HG03432 (cell line): ENCODE measurements at regions not wholly inside any gene's neighbourhood (a gene's known extent, or its start where the extent isn't known, plus 50 kb on each side); places are given as distances from the start of the nearest gene placed in this dataset.

ENCODE experiments used
- ATAC-seq: cut with Tn5 transposase; IDR thresholded peaks from one replicate; pipeline ENCODE4 v1.9.1; 2021; ENCODE audit warnings: mild to moderate bottlenecking, moderate library complexity; ENCODE audit not compliant: unreplicated experiment

DNA sequence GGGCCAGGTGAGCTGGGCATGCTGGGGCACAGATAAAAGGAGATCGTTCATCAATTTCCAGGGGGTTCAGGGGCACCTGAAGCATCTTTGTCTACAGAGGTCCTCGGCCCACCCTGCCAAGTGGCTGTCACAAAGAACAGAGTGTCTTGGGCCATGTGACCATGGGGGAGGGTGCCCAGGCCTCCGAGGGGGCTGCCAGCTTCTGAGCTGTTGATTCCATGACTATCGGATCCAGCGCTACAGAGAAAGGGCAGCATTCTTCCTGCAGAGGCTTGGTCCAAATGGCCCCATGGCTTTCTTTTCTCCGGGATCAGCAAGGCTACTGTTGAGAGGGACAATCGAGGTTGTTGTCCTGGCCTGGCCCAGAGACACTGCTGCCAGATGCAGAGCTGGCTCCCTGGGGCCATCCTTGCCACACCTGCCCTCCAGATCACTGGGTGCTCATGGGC is 289.2 kb downstream of the ZSWIM6 start:
- no peak for ATAC-seq

DNA sequence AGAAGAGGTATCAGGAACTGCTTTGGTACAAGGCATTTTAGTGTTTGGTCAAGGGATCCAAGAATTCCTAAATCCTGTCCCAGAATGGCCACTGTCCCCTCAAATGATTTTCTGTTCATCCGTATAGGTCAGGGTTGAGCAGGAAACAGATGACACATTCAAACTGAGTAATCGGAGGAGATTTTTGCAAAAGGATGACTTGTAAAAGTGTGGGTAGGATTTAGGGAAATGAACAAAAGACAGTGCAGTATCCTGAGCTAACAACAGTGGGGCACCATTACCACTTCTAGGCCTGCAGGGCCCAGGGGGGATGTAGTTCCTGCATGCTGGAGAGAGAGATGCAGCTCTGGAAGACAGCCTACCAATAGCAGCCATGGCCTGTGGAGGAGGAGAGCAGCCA is 290.1 kb downstream of the ZSWIM6 start:
- no peak for ATAC-seq

DNA sequence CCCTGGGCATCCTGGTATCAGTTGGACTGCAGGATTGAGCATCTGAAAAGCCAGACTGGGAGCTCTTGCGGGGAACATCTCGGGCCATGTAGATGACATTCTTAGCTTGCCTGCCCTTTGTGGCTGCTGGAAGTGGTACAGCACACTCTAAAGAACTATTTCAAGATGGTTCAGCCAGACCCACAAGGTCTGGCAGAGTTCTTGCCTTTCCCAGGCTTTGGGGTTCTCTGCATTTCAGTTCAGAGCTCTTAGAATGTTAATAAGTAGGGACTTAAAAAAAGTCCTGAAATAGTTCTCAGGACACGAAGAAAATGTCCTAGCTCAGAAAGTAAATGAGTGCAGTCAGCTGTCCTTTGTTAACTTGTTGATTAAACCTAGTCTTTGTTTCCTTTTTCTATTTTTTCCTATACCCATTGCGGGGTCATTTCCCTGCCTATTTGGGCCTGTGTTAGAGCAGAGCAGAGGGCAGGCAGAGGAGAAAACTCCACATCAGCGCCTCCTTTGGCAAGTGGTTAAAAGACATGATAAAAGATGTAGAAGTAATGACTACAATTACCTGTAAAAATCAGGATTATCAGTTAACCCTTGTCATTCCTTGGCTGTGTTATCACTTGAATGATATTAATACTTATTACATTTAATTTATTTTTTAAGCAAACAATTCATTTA is 291.5 kb downstream of the ZSWIM6 start:
- ATAC-seq: no peak

DNA sequence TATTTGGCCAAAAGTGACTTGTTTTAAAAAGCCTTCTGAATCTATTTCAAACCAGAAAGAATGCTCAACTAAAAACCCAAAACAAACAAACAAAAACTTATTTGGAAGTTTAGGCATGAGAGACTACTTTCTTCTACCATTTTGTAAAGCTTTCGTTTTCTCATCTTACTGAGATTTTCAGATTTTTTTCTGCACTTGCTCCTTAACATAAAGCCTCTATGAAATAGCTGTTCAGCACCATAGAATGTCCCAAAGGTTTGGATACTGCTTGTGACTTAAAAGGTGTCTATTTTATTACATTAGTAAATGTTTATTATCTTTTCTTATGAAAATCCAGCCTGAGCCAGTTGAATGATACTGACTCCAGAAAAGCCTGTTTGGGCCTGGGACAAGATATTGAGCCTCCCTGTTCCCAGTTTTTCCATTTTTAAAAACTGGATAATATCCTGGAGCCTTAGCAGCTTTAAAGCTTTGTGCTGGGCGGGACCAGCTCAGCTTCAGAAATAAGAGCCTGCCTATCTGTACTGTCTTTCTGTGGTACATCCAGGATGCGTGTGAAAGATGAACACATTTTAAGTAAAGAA is 292.6 kb downstream of the ZSWIM6 start:
- ATAC-seq: no peak

DNA sequence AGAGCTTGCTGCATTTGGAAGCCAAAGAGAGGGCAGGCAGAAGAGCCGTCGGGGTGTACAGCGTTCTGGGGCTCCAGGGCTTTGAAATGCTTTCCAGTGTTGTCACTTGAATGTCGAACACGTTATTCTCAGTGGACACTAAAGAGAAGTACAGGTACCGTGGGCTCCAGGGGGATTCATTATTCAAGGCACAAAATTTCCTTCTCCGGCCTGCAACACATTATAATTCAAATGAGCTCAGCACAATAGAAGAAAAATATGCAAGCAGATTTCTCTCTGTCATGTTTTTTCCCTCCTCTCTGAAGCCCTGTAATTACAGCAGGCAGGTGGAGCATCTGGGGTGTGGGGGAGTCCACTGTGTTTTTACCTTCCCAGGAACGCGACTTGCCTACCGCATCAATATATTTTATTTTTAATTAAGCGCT is 293.1 kb downstream of the ZSWIM6 start:
- no peak for ATAC-seq

DNA sequence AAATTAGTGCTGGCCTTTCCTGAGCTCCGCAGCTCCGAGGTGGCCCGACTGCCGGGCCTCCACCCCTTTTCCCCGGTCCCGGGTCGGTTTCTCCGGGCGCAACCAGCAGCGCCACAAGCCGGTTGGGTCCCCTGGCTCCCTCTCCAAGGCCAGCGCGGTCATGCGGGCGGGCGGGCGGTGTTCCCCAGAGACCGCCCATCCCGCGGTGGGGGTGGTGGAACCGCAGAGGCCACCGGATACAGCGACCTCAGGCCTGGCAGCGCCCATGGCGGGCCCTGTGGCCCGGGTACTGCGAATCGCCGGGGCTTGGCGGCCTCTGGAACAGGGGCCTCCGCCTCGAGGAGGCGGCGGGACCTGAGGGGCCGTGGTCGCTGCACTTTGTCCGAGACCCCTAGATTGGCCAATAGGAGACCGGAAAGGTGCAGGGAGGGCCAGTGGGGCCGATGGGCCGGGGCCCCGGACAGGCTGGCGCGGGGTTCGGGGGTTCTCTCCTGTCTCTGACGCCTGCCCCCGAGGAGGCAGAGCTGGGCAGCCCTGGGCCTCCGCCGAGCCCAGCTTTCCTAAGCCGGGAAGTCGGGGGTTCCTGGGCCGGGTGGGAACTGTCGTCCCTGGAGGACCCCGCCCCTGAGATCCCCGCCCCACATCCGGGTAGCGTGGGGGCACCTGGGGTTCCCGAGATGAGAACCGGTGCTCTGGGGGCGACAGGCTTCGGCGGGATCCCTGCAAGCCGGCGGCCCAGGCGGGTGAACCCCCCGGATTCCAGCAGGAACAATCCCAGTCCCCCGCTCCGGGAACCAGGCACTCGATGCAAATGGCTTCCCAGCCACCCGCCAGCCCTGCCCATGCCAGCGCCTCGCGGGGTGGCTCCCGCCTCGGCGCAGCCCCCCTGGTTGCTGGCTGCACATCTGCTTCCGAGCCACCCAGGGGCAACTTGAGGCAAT is 293.9 kb downstream of the ZSWIM6 start:
- peak; percentile 78 for ATAC-seq

DNA sequence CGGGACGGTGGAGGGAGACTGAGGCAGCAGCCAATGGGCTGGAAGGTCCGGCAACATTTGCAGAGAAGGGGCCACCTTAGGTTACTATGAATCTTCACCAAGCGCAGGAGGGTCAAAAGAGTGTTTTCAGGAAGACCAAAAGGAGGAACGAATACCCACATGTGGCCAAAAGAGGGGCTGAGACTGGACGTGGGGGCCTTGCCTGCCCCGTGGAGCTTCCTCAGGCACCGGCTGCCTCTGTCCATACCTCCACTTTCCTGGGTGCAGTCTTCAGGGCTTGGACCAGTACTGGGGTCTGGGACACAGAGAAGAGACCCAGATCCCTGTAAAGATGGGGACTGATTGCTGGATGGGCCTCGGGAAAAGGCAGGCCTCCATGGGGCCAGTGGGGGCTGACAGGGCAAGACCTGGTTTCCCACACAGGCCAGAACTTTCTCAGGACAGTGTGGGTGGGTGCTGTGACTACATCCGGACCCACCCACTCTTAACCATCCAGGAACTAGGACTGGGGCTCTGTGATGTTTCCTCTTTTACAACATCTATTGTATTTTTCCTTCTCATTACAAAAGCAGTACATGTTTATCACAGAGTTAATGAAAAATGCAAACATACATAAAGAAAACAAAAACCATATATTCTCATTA is 294.7 kb downstream of the ZSWIM6 start:
- ATAC-seq: peak; percentile 22

DNA sequence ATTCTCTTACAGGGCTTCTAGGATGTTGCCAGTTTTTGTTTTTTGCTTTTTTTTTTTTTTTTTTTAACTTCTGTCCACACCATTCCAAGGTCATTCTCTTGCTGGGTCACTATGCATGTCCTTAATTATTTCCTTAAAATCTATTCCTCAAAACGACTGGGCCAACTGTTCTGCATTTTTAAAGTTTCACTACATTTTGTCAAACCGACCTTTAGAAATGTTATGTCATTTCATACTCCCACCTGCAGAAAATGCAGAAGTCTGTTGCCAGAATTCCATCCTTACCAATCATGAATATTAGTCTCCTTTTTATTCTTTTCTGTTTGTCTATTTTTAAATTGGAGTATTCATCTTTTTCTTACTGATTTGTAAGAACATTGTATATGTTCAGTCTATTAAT is 295.5 kb downstream of the ZSWIM6 start:
- ATAC-seq: no peak

DNA sequence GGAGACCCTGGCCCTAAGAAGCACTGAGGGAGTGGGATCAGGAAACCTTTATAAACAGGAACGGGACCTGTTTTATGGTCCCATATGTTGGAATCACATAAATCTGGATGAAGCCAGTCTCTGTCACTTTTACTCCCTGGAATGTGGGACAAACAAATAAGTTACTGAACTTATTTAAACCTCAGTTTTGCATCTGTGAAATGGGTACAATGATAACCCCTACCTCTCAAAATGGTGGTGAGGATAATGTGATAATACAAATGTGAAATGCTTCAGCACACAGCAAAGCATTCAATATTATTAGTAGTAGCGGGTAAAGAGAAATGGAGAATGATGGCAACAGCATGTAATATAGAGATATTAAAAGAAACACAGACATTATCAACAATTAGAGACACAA is 298.9 kb downstream of the ZSWIM6 start:
- ATAC-seq: no peak

DNA sequence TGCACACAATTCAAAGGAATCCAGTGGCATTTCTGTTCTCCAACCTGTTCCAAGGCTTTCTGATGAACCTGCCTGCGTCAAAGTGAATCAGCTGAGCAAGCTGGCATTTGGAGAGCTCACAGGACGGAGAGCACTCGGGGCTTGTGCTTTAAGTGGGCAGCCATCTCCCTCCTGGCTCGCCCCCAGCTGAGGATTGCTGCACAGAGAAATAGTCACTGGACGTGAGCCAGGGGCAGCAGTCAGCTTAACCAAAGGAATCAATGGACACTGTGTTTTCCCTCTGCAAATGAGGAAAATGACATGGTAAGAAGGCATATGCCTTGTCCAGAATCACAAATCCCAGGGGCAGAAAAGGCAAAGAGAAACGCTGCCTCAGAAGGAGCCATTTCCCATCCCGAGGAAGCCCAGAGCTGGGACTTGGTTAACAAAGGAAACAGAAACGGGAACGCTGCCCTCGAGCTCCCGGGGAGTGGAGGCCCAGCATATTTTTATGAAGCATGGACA is 299.4 kb downstream of the ZSWIM6 start:
- no peak for ATAC-seq

DNA sequence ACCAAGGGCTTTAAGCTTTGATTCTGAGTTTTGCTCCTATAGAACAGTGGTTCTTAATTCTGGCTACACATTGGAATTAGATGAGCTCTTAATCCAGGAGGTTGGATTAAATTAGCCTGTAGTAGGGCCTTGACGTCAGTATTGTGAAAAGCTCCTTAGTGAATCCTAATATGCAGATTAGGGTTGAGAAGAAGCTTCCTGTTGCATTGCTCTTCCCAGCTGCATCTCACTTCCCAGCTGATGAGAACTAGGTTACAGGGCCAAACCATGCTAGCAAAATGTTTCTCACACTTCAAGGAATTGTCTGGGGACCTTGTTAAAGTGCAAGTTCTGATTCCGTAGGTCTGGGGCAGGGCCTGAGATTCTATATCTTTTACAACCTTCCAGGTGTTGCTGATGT is 300.0 kb downstream of the ZSWIM6 start:
- ATAC-seq: no peak

DNA sequence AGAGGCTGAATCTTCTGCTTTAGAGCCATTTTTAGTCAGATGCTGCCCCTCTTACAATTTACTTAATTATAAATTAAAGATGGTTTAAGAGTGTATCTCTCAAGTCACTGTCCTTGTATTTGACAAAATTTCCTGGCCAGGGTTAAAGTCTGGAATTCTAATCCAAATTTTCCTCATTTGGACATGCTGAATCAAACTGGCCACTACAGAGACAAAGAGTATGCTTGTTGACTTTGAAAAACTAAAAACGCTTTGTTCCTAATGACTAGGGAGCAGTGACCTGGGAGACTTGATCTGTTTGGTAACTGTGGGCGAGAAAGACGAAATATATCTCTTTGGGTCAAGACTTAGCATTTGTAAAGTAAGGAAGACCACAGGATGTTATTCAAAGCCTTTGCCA is 303.2 kb downstream of the ZSWIM6 start:
- no peak for ATAC-seq

DNA sequence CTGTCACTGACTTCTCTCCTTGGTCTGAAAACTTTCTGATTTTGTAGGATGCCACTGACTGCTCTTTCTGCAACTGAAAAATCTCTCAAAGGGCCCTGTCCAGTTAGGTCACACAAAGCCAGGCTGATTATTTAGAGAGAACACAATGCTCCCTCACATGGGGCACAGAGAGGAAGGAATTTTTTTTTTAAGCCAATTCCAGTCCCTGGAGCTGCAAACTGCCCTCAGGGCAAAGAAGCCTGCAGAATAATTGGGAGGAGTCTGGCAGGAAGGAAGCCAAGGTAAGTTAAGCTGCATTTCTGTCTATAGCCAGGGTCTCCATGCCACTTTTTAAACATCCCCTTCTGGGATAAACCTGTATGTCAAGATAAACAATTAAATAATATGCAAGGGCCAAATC is 305.5 kb downstream of the ZSWIM6 start:
- ATAC-seq: no peak

DNA sequence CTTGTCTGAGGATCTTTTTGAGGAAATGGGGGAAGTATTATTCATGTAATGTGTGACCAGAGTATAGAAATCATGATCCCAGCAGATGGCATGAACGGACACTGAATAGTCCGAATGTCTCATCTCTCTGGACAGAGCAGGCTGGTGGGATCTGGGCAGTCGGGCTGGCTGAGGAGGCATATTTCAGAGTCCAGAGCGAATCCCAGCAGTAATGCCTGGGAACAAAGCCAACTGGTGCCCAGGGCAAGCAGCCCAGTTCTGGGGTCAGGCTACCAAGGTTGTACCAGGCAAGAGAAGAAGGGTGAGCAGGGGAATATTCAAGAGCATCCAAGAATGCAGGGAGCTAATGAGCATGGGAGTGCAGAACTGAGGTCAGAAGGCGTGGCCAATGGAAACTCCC is 306.4 kb downstream of the ZSWIM6 start:
- ATAC-seq: no peak

DNA sequence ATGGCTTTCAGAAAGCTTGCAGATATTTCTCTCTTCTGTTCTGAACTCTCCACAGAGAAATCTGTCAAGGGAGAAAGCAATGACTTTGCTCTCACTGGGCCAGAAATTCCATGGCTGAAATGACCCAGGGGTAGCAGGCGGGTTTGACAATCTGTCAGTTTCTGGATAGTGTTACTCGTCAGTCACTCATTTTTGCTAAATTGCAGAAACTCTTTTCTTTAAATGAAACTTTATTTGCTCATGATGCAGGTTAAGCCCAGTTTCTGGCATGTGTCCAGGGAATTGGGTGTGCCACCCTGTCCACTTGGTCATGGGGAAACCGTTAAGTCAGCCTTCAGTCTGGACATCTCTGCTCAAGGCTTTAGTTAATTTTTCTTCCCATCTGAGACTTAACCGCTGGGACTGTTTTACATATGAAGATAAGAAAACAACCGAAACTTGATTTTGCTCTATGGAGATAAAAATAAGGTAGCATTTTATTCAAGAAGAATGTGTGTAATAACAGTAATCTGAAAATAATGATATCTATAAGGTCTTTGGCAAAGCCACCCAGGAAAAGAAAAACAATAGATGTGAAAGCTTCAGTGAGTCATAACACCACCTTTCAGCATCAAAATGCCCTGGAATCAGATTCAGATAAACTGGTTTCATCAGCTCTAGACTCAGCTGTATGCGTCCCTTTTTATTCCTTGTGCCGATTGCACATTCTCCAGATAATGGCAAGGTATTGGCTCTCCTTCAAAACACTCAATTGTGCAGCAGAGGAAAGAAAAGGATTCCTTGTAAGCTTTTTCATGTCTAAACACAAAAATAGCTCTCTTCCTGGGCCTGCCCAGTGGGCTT is 308.3 kb downstream of the ZSWIM6 start:
- ATAC-seq: no peak

DNA sequence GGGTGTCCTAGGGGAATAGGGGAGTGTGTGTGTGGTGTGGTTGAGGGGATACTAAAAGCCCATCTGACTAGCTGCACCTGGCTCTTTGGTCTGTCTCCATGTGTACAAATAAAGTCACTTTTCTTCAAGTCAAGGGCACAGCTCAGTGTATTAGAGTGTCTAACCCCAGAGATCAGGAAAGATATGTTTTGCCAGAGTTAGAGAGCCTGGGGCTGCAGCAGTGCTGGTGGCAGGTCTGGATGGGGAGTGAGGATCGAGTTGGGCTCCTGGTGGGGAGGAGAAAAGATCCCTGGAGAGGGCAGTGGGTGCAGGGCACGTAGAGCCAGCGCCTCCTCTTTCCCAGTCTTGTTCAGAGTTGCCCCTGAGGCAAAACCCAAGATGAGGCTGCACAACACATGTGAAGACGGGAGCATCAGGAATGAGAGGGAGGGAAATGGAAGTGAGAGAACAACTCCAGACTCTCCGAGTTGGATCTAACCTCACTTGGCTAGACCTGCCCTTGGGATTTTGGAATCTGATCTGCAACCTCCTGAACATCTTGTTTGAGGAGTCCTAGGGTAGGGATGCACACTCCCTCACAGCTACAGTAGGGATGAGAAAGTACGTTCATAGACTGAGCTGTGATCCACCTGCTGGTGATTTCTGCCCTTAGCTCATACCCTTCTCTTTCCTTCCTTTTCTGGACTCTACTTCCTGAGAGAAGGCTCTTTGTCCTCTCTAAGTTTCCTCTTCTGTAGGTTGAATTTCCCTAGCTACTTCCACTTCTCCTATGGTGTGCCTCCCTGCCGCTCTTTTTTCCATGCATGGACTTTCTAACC is 309.9 kb downstream of the ZSWIM6 start:
- no peak for ATAC-seq

DNA sequence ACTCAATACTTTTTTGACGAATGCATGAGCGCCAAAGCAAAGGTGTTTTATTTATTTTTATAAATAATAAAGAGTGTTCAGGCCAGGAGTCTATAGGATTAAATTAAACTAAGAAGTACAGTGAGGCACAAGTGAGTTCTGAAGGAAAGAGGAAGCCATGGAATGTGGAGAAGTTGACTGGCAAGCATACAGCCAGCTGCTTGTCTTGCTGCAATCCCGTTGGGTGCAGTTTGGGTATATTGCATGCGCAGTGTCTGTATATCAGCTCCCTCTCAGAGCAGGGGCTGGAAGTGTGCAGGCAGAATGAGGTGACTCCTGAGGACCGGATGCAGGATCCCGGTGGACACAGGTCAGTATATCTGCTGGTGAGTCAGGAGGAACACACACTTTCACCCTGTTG is 315.6 kb downstream of the ZSWIM6 start:
- no peak for ATAC-seq

DNA sequence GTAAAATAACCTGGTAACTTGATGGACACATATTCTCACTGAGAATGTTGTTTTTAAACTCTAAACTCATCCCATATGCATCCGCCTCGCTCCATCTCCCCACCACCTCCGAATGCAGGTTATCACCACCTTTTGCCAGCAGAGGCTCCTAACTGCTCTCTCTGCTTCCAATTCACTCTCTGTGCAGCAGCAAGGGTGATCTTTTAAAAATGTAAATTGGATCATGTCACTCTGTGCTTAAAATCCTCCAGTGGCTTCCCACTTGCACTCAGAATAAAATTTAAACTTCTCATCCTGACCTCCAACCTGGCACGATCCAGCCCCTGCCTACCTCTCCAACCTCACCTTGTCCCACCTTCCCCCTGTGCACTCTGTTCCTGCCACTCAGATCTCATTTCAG is 317.2 kb downstream of the ZSWIM6 start:
- ATAC-seq: no peak

DNA sequence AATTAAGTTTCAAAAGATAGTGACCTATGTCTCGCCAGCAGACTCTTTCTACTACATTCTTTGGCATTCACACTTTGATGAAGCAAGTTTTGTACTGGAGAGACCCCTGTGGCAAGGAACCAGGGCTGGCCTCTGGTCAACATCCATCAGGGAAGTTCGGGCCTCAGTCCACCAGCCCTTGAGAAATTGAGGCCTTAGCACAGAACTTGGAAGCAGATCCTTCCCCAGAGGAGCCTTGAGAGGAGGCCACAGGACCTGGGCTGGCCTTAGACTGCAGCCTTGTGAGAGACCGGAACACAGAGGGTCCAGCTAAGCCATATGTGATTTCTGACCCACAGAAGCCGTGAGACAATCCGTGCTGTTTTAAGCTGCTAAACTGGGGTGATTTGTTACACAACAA is 317.9 kb downstream of the ZSWIM6 start:
- ATAC-seq: no peak
